ENCODE measurements at regions not wholly inside any gene's neighbourhood (a gene's known extent, or its start where the extent isn't known, plus 50 kb on each side); places are given as distances from the start of the nearest gene placed in this dataset.

DNA sequence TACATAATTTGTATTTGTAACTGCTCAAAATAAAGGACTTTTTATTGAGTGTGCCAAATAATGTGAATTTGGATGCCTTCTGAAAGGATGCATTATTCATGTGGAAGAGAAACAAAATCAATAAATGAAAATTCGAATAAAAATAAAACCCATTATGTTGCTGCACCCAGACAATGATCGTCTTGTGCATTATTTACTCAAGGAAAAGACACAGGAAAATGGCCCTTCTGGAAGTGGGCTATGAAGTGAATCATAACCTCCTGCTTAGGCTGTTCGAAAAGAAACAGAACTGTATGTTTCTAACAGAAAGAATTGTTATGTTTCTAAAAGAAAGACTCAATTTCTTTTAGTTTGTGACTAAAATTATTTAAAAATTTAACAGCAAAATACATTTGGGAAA is 168.9 kb upstream of the NFIB start:
- TF ChIP-seq CTCF (IDR thresholded peaks at IDR 0.05) (no peak), POLR2A (IDR thresholded peaks at IDR 0.05) (no peak)

All from Peyer's patch (tissue), 4 donors.